ENCODE measurements at regions not wholly inside any gene's neighbourhood (a gene's known extent, or its start where the extent isn't known, plus 50 kb on each side); places are given as distances from the start of the nearest gene placed in this dataset.
A peak's percentile ranks its signal among the peaks of the same experiment; 100 is the strongest.

DNA sequence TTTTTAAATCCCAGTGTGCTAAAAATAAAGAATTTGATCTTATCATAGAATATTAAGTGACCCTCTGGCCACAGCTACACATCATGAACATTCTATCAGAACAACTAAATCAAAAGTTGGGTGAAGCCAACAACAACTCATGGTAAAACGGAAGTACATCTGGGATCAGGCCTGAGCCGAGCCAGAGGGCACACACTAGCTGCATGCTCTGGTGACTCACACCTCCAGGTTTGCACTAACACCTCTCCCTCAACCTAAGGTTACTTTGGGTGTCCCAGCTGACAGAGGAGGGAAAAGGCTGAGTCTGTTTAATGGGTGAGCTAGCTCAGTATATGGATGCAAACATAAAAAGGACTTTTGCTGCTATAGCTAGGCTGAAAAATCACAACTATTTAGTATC lies 281.6 kb downstream of the HGF start:
- no peak overlapping the region for H2AFZ ChIP-seq (ENCODE audit: low read depth, low read length)
- no peak overlapping the region for H3K4me3 Mint-ChIP-seq (ENCODE audit: unreplicated experiment)
- no peak overlapping the region for H3K27ac Mint-ChIP-seq (ENCODE audit: unreplicated experiment)
- no peak overlapping the region for H3K9ac ChIP-seq (ENCODE audit: low read length)
- no peak overlapping the region for H3K4me3 ChIP-seq (ENCODE audit: insufficient read depth, low read depth, low read length)
- H3K9me3 Mint-ChIP-seq (ENCODE audit: unreplicated experiment) = no peaks in the 10 kb centered on the region
- TF ChIP-seq EZH2 (IDR thresholded peaks at IDR 0.05; ENCODE audit: insufficient read depth, low read length) = no peak
- TF ChIP-seq, protein P1, sequence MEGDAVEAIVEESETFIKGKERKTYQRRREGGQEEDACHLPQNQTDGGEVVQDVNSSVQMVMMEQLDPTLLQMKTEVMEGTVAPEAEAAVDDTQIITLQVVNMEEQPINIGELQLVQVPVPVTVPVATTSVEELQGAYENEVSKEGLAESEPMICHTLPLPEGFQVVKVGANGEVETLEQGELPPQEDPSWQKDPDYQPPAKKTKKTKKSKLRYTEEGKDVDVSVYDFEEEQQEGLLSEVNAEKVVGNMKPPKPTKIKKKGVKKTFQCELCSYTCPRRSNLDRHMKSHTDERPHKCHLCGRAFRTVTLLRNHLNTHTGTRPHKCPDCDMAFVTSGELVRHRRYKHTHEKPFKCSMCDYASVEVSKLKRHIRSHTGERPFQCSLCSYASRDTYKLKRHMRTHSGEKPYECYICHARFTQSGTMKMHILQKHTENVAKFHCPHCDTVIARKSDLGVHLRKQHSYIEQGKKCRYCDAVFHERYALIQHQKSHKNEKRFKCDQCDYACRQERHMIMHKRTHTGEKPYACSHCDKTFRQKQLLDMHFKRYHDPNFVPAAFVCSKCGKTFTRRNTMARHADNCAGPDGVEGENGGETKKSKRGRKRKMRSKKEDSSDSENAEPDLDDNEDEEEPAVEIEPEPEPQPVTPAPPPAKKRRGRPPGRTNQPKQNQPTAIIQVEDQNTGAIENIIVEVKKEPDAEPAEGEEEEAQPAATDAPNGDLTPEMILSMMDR (IDR thresholded peaks at IDR 0.05; ENCODE audit: insufficient read depth, low read depth, low read length) = no peak
- H3K9me3 ChIP-seq (ENCODE audit: insufficient read depth, low read depth, low read length) = no peaks in the 10 kb centered on the region
- H3K27me3 ChIP-seq (ENCODE audit: insufficient read depth, low read length) = no peaks in the 10 kb centered on the region
- H3K4me1 Mint-ChIP-seq (ENCODE audit: low read depth, unreplicated experiment) = peaks cover 5% of the 10 kb centered on the region
- H3K36me3 Mint-ChIP-seq (ENCODE audit: low read depth, unreplicated experiment) = no peaks in the 10 kb centered on the region
- no peaks in the 10 kb centered on the region for H3K79me2 ChIP-seq (ENCODE audit: insufficient read depth, low read length)
- DNase-seq (ENCODE audit: low read depth) = no peak
- H3K4me1 ChIP-seq (ENCODE audit: insufficient read depth, low read length) = no peaks in the 10 kb centered on the region
- no peaks in the 10 kb centered on the region for H3K36me3 ChIP-seq (ENCODE audit: insufficient read depth, low read length)
- H3K27me3 Mint-ChIP-seq (ENCODE audit: low read depth, unreplicated experiment) = no peaks in the 10 kb centered on the region
- FAIRE-seq = no peak
- no peak overlapping the region for H3K27ac ChIP-seq (ENCODE audit: low read depth, low read length)
- H4K20me1 ChIP-seq (ENCODE audit: insufficient read depth, low read length) = no peaks in the 10 kb centered on the region
- no peak overlapping the region for H3K4me2 ChIP-seq (ENCODE audit: low read length)

DNA sequence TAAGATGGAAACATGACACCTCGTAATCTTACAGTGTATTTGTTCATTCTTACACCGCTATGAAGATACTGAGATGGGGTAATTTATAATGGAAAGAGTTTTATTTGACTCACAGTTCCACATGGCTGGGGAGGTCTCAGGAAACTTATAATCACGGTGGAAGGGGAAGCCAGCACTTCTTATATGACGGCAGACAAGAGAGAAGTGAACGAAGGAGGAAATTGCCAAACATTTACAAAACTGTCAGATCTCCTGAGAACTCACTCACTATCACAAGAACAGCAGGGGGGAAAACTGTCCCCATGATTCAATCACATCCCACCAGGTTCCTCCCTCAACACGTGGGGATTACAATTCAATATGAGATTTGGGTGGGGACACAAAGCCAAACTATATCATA lies 282.3 kb downstream of the HGF start:
- H3K4me3 Mint-ChIP-seq (ENCODE audit: unreplicated experiment) = no peak overlapping the region
- FAIRE-seq (no peak), DNase-seq (ENCODE audit: low read depth) (no peak)
- no peaks in the 10 kb centered on the region for H3K9me3 Mint-ChIP-seq (ENCODE audit: unreplicated experiment)
- Histone ChIP-seq H3K27me3 (ENCODE audit: insufficient read depth, low read length) (no peaks in the 10 kb centered on the region), H3K9me3 (ENCODE audit: insufficient read depth, low read depth, low read length) (no peaks in the 10 kb centered on the region), H3K36me3 (ENCODE audit: insufficient read depth, low read length) (no peaks in the 10 kb centered on the region), H4K20me1 (ENCODE audit: insufficient read depth, low read length) (no peaks in the 10 kb centered on the region), H3K4me2 (ENCODE audit: low read length) (no peak overlapping the region), H3K4me3 (ENCODE audit: insufficient read depth, low read depth, low read length) (no peak overlapping the region), H3K9ac (ENCODE audit: low read length) (no peak overlapping the region), H2AFZ (ENCODE audit: low read depth, low read length) (no peak overlapping the region), H3K4me1 (ENCODE audit: insufficient read depth, low read length) (no peaks in the 10 kb centered on the region), H3K79me2 (ENCODE audit: insufficient read depth, low read length) (no peaks in the 10 kb centered on the region), H3K27ac (ENCODE audit: low read depth, low read length) (no peak overlapping the region)
- peaks cover 5% of the 10 kb centered on the region for H3K4me1 Mint-ChIP-seq (ENCODE audit: low read depth, unreplicated experiment)
- no peak for TF ChIP-seq EZH2 (IDR thresholded peaks at IDR 0.05; ENCODE audit: insufficient read depth, low read length)
- TF ChIP-seq, protein P1 (IDR thresholded peaks at IDR 0.05; ENCODE audit: insufficient read depth, low read depth, low read length) = no peak
- no peaks in the 10 kb centered on the region for H3K27me3 Mint-ChIP-seq (ENCODE audit: low read depth, unreplicated experiment)
- H3K27ac Mint-ChIP-seq (ENCODE audit: unreplicated experiment) = no peak overlapping the region
- no peaks in the 10 kb centered on the region for H3K36me3 Mint-ChIP-seq (ENCODE audit: low read depth, unreplicated experiment)

DNA sequence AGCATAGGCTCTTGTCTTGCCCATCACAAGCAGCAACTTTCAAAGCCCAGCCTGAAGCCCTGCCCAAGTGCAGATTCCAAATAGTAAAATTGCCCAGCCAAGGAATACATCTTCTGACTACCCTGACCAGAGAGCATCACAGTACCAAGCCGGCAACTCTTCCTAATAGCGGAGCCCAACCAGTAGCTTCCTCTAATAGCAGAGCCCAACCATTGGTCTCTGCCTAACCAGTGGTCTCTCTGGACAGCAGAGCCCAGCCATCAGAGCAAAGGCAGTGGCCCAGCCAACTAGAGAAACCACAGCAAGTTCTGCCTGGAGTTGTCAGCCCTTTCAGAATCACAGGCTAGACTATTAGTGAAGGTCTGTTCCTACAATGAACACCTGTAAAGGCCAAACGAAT lies 285.6 kb downstream of the HGF start:
- H3K4me1 Mint-ChIP-seq (ENCODE audit: low read depth, unreplicated experiment) = peaks cover 5% of the 10 kb centered on the region
- no peaks in the 10 kb centered on the region for H3K27me3 ChIP-seq (ENCODE audit: insufficient read depth, low read length)
- no peaks in the 10 kb centered on the region for H3K36me3 Mint-ChIP-seq (ENCODE audit: low read depth, unreplicated experiment)
- H3K36me3 ChIP-seq (ENCODE audit: insufficient read depth, low read length) = no peaks in the 10 kb centered on the region
- H3K27ac Mint-ChIP-seq (ENCODE audit: unreplicated experiment) = no peak overlapping the region
- H4K20me1 ChIP-seq (ENCODE audit: insufficient read depth, low read length) = no peaks in the 10 kb centered on the region
- TF ChIP-seq EZH2 (IDR thresholded peaks at IDR 0.05; ENCODE audit: insufficient read depth, low read length) = no peak
- TF ChIP-seq, protein P1 (IDR thresholded peaks at IDR 0.05; ENCODE audit: insufficient read depth, low read depth, low read length) = no peak
- no peak overlapping the region for H3K27ac ChIP-seq (ENCODE audit: low read depth, low read length)
- no peaks in the 10 kb centered on the region for H3K79me2 ChIP-seq (ENCODE audit: insufficient read depth, low read length)
- no peak overlapping the region for H2AFZ ChIP-seq (ENCODE audit: low read depth, low read length)
- H3K9me3 Mint-ChIP-seq (ENCODE audit: unreplicated experiment) = no peaks in the 10 kb centered on the region
- H3K27me3 Mint-ChIP-seq (ENCODE audit: low read depth, unreplicated experiment) = no peaks in the 10 kb centered on the region
- no peaks in the 10 kb centered on the region for H3K9me3 ChIP-seq (ENCODE audit: insufficient read depth, low read depth, low read length)
- FAIRE-seq (peak; percentile 54), DNase-seq (ENCODE audit: low read depth) (peak; percentile 84)
- H3K4me3 Mint-ChIP-seq (ENCODE audit: unreplicated experiment) = no peak overlapping the region
- no peak overlapping the region for H3K4me3 ChIP-seq (ENCODE audit: insufficient read depth, low read depth, low read length)
- H3K4me2 ChIP-seq (ENCODE audit: low read length) = no peak overlapping the region
- H3K4me1 ChIP-seq (ENCODE audit: insufficient read depth, low read length) = no peaks in the 10 kb centered on the region
- no peak overlapping the region for H3K9ac ChIP-seq (ENCODE audit: low read length)

All from astrocyte (in vitro differentiated cells and primary cell).